WTC11 (cell line): ENCODE measurements at regions not wholly inside any gene's neighbourhood (a gene's known extent, or its start where the extent isn't known, plus 50 kb on each side); places are given as distances from the start of the nearest gene placed in this dataset.

Experiments
- ATAC-seq: fragments of 200-7000 bp; cut with Tn5 transposase; 2 replicates; pipeline ENCODE4 v1.10.0; 2021; ENCODE audit warnings: mild to moderate bottlenecking, moderate library complexity
- CTCF ChIA-PET: fragments of 300-600 bp; sonication (Branson Sonifier 250); formaldehyde crosslinking; loops from one replicate; lab custom pipeline; 2021; ENCODE audit warnings: antibody characterized with exemption; lab: Charles Lee
- POLR2A ChIA-PET: fragments of 350-600 bp; sonication (Branson Sonifier 250); formaldehyde crosslinking; loops from one replicate; lab custom pipeline; 2021; ENCODE audit warnings: antibody characterized with exemption; lab: Charles Lee
- DNase-seq: peaks from one replicate; pipeline ENCODE4 v3.0.0; 2021; ENCODE audit warnings: low spot score
- H3K27ac Mint-ChIP-seq: 2 replicates; pipeline ENCODE4 v1.8.0; 2021; ENCODE audit warnings: mixed read lengths
- H3K27me3 Mint-ChIP-seq: 2 replicates; pipeline ENCODE4 v1.8.0; 2021; ENCODE audit warnings: low read depth, mild to moderate bottlenecking, moderate library complexity, mixed read lengths
- H3K36me3 Mint-ChIP-seq: 2 replicates; pipeline ENCODE4 v1.8.0; 2021; ENCODE audit warnings: mixed read lengths
- H3K4me1 Mint-ChIP-seq: 2 replicates; pipeline ENCODE4 v1.8.0; 2022; ENCODE audit warnings: mixed read lengths
- H3K4me3 Mint-ChIP-seq: 2 replicates; pipeline ENCODE4 v1.8.0; 2021; ENCODE audit warnings: mild to moderate bottlenecking, moderate library complexity, mixed read lengths
- H3K9me3 Mint-ChIP-seq: 2 replicates; pipeline ENCODE4 v1.8.0; 2021; ENCODE audit warnings: mixed read lengths
- MYBL2 ChIP-seq: sonication (generic); formaldehyde crosslinking; IDR thresholded peaks from 2 replicates; pipeline ENCODE4 v1.8.1; 2023; ENCODE audit warnings: mild to moderate bottlenecking, moderate library complexity, missing genetic modification reagents
- NFYB ChIP-seq: sonication (generic); formaldehyde crosslinking; conservative IDR thresholded peaks from 2 replicates; pipeline ENCODE4 v1.8.0; 2022; ENCODE audit warnings: low read depth, missing genetic modification reagents
- NR1H2 ChIP-seq: sonication (generic); formaldehyde crosslinking; IDR thresholded peaks from 2 replicates; pipeline ENCODE4 v1.9.0; 2021; ENCODE audit warnings: mild to moderate bottlenecking, moderate library complexity, missing genetic modification reagents
- NR2C2 ChIP-seq: sonication (generic); formaldehyde crosslinking; IDR thresholded peaks from 2 replicates; pipeline ENCODE4 v1.8.0; 2022; ENCODE audit warnings: mild to moderate bottlenecking, missing genetic modification reagents
- OVOL2 ChIP-seq: fragments of 250-450 bp; sonication (Bioruptor Pico); IDR thresholded peaks from 2 replicates; pipeline ENCODE4 v1.9.0; 2021; ENCODE audit warnings: mild to moderate bottlenecking, borderline replicate concordance
- TCF7 ChIP-seq: sonication (generic); formaldehyde crosslinking; IDR thresholded peaks from 2 replicates; pipeline ENCODE4 v1.8.0; 2022; ENCODE audit warnings: mild to moderate bottlenecking, low read depth, missing genetic modification reagents, moderate library complexity
- TEAD4 ChIP-seq: sonication (generic); formaldehyde crosslinking; IDR thresholded peaks from 2 replicates; pipeline ENCODE4 v1.8.0; 2022; ENCODE audit warnings: mild to moderate bottlenecking, missing genetic modification reagents
- TP53 ChIP-seq: sonication (generic); formaldehyde crosslinking; IDR thresholded peaks from 2 replicates; pipeline ENCODE4 v1.8.1; 2023; ENCODE audit warnings: mild to moderate bottlenecking, missing genetic modification reagents
- ZBTB43 ChIP-seq: sonication (generic); formaldehyde crosslinking; IDR thresholded peaks from 2 replicates; pipeline ENCODE4 v1.8.1; 2023; ENCODE audit warnings: mild to moderate bottlenecking, missing genetic modification reagents
- ZNF138 ChIP-seq: sonication (generic); formaldehyde crosslinking; conservative IDR thresholded peaks from 2 replicates; pipeline ENCODE4 v1.8.1; 2022; ENCODE audit warnings: mild to moderate bottlenecking, moderate library complexity, missing genetic modification reagents
- ZNF281 ChIP-seq: sonication (generic); formaldehyde crosslinking; IDR thresholded peaks from 2 replicates; pipeline ENCODE4 v1.8.0; 2023; ENCODE audit warnings: mild to moderate bottlenecking, missing genetic modification reagents
- ZNF425 ChIP-seq: fragments of 250-450 bp; sonication (Bioruptor Pico); conservative IDR thresholded peaks from 2 replicates; pipeline ENCODE4 v1.9.0; 2021; ENCODE audit warnings: mild to moderate bottlenecking
- ZNF671 ChIP-seq: fragments of 250-450 bp; sonication (Bioruptor Pico); IDR thresholded peaks from 2 replicates; pipeline ENCODE4 v1.8.0; 2021; ENCODE audit warnings: mild to moderate bottlenecking
- TF ChIP-seq, protein P1 (sequence below): fragments of 250-450 bp; sonication (Bioruptor Pico); IDR thresholded peaks from 2 replicates; pipeline ENCODE4 v1.9.0; 2021; ENCODE audit warnings: mild to moderate bottlenecking
- TF ChIP-seq, protein P2 (sequence below): sonication (generic); formaldehyde crosslinking; IDR thresholded peaks from 2 replicates; pipeline ENCODE4 v1.8.1; 2023; ENCODE audit warnings: mild to moderate bottlenecking, missing genetic modification reagents, moderate library complexity
- TF ChIP-seq, protein P3 (sequence below): fragments of 250-450 bp; sonication (Bioruptor Pico); IDR thresholded peaks from 2 replicates; pipeline ENCODE4 v1.9.0; 2021; ENCODE audit warnings: mild to moderate bottlenecking, borderline replicate concordance

DNA sequence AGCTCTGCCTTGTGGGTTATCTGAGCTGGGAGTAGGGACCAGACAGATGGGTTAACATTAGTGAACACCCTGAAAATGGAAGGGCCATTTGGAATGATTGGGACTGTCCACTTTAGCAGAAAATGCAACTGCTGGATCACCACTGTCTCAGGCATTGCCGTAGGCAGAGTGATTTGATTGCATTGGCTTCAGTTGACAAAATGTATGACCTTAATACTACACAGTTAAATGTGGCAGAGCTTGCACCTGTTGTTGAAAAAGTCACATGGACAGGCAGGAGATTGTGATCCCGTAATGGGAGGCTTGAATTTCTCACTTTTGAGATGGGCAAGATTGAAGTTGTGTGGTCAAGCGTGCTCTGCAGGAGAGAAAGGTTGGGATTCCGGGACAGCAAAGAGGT lies 166.5 kb upstream of the PUDP start:
- ChIA-PET POLR2A (no interaction called here), CTCF (no interaction called here)
- Mint-ChIP-seq H3K4me1 (no peaks in the 10 kb centered on the region), H3K4me3 (no peak overlapping the region), H3K36me3 (no peaks in the 10 kb centered on the region), H3K27me3 (no peaks in the 10 kb centered on the region; the same call in 1 of the 2 replicates), H3K9me3 (no peaks in the 10 kb centered on the region), H3K27ac (no peak overlapping the region)
- ATAC-seq (no peak), DNase-seq (no peak)
- TF ChIP-seq MYBL2 (CRISPR knock-in tag) (no peak), NR2C2 (CRISPR knock-in tag) (no peak), ZNF281 (CRISPR knock-in tag) (no peak), NR1H2 (no peak), ZNF671 (CRISPR knock-in tag) (no peak), NFYB (CRISPR knock-in tag) (no peak), TP53 (CRISPR knock-in tag) (no peak), ZNF138 (CRISPR knock-in tag) (no peak), OVOL2 (CRISPR knock-in tag) (no peak), ZBTB43 (CRISPR knock-in tag) (no peak), TCF7 (CRISPR knock-in tag) (no peak), ZNF425 (CRISPR knock-in tag) (no peak), TEAD4 (CRISPR knock-in tag) (no peak)
- TF ChIP-seq, protein P1, sequence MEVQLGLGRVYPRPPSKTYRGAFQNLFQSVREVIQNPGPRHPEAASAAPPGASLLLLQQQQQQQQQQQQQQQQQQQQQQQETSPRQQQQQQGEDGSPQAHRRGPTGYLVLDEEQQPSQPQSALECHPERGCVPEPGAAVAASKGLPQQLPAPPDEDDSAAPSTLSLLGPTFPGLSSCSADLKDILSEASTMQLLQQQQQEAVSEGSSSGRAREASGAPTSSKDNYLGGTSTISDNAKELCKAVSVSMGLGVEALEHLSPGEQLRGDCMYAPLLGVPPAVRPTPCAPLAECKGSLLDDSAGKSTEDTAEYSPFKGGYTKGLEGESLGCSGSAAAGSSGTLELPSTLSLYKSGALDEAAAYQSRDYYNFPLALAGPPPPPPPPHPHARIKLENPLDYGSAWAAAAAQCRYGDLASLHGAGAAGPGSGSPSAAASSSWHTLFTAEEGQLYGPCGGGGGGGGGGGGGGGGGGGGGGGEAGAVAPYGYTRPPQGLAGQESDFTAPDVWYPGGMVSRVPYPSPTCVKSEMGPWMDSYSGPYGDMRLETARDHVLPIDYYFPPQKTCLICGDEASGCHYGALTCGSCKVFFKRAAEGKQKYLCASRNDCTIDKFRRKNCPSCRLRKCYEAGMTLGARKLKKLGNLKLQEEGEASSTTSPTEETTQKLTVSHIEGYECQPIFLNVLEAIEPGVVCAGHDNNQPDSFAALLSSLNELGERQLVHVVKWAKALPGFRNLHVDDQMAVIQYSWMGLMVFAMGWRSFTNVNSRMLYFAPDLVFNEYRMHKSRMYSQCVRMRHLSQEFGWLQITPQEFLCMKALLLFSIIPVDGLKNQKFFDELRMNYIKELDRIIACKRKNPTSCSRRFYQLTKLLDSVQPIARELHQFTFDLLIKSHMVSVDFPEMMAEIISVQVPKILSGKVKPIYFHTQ (CRISPR knock-in tag), result no peak
- TF ChIP-seq, protein P2, sequence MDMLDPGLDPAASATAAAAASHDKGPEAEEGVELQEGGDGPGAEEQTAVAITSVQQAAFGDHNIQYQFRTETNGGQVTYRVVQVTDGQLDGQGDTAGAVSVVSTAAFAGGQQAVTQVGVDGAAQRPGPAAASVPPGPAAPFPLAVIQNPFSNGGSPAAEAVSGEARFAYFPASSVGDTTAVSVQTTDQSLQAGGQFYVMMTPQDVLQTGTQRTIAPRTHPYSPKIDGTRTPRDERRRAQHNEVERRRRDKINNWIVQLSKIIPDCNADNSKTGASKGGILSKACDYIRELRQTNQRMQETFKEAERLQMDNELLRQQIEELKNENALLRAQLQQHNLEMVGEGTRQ, result no peak
- TF ChIP-seq, protein P3, sequence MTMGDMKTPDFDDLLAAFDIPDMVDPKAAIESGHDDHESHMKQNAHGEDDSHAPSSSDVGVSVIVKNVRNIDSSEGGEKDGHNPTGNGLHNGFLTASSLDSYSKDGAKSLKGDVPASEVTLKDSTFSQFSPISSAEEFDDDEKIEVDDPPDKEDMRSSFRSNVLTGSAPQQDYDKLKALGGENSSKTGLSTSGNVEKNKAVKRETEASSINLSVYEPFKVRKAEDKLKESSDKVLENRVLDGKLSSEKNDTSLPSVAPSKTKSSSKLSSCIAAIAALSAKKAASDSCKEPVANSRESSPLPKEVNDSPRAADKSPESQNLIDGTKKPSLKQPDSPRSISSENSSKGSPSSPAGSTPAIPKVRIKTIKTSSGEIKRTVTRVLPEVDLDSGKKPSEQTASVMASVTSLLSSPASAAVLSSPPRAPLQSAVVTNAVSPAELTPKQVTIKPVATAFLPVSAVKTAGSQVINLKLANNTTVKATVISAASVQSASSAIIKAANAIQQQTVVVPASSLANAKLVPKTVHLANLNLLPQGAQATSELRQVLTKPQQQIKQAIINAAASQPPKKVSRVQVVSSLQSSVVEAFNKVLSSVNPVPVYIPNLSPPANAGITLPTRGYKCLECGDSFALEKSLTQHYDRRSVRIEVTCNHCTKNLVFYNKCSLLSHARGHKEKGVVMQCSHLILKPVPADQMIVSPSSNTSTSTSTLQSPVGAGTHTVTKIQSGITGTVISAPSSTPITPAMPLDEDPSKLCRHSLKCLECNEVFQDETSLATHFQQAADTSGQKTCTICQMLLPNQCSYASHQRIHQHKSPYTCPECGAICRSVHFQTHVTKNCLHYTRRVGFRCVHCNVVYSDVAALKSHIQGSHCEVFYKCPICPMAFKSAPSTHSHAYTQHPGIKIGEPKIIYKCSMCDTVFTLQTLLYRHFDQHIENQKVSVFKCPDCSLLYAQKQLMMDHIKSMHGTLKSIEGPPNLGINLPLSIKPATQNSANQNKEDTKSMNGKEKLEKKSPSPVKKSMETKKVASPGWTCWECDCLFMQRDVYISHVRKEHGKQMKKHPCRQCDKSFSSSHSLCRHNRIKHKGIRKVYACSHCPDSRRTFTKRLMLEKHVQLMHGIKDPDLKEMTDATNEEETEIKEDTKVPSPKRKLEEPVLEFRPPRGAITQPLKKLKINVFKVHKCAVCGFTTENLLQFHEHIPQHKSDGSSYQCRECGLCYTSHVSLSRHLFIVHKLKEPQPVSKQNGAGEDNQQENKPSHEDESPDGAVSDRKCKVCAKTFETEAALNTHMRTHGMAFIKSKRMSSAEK (CRISPR knock-in tag), result no peak
